ENCODE measurements at regions not wholly inside any gene's neighbourhood (a gene's known extent, or its start where the extent isn't known, plus 50 kb on each side); places are given as distances from the start of the nearest gene placed in this dataset.

- TF ChIP-seq, protein P1, sequence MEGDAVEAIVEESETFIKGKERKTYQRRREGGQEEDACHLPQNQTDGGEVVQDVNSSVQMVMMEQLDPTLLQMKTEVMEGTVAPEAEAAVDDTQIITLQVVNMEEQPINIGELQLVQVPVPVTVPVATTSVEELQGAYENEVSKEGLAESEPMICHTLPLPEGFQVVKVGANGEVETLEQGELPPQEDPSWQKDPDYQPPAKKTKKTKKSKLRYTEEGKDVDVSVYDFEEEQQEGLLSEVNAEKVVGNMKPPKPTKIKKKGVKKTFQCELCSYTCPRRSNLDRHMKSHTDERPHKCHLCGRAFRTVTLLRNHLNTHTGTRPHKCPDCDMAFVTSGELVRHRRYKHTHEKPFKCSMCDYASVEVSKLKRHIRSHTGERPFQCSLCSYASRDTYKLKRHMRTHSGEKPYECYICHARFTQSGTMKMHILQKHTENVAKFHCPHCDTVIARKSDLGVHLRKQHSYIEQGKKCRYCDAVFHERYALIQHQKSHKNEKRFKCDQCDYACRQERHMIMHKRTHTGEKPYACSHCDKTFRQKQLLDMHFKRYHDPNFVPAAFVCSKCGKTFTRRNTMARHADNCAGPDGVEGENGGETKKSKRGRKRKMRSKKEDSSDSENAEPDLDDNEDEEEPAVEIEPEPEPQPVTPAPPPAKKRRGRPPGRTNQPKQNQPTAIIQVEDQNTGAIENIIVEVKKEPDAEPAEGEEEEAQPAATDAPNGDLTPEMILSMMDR (IDR thresholded peaks at IDR 0.05), result no peak
- TF ChIP-seq POLR2A (IDR thresholded peaks at IDR 0.05), result no peak
Observed at GRCh38 chr7:3206771-3207191, 94.3 kb upstream of the SDK1 start.
